ENCODE measurements at regions not wholly inside any gene's neighbourhood (a gene's known extent, or its start where the extent isn't known, plus 50 kb on each side); places are given as distances from the start of the nearest gene placed in this dataset.
"Not testable (repeated sequence)": the region's sequence is repeated elsewhere in the genome, so short reads cannot be mapped to it uniquely, and the experiment has no call there.

GRCh38 chr2:53315149-53315548 is 452.5 kb upstream of the CHAC2 start:
- no peak overlapping the region for H3K4me3 ChIP-seq (ENCODE audit: low read length)
- H3K27ac ChIP-seq (ENCODE audit: low read length) = no peak overlapping the region
- no peaks in the 10 kb centered on the region for H3K36me3 ChIP-seq (ENCODE audit: insufficient read depth, low read length)
- H3K4me2 ChIP-seq (ENCODE audit: low read depth, low read length, poor library complexity, severe bottlenecking) = no peak overlapping the region
- no peaks in the 10 kb centered on the region for H3K79me2 ChIP-seq (ENCODE audit: low read length)
- no peaks in the 10 kb centered on the region for H3K9me2 ChIP-seq (replicated peaks; ENCODE audit: insufficient read depth, low read length)
- H3K4me1 ChIP-seq (ENCODE audit: low read length) = peaks cover 11% of the 10 kb centered on the region
- DNase-seq = no peak
- H3K27me3 ChIP-seq (ENCODE audit: low read length) = no peaks in the 10 kb centered on the region
- H4K20me1 ChIP-seq (ENCODE audit: insufficient read depth, low read depth, low read length) = no peaks in the 10 kb centered on the region
- no peak overlapping the region for H2AFZ ChIP-seq (ENCODE audit: low read length)
- H3K9me3 ChIP-seq (ENCODE audit: low read length) = no peaks in the 10 kb centered on the region
- H3K9ac ChIP-seq (ENCODE audit: low read length) = no peak overlapping the region

GRCh38 chr2:53314718-53315117 is 452.9 kb upstream of the CHAC2 start:
- Histone ChIP-seq H3K4me2 (ENCODE audit: low read depth, low read length, poor library complexity, severe bottlenecking) (no peak overlapping the region), H3K4me3 (ENCODE audit: low read length) (no peak overlapping the region), H3K4me1 (ENCODE audit: low read length) (peaks cover 15% of the 10 kb centered on the region), H3K9ac (ENCODE audit: low read length) (no peak overlapping the region), H3K9me3 (ENCODE audit: low read length) (no peaks in the 10 kb centered on the region), H2AFZ (ENCODE audit: low read length) (no peak overlapping the region), H3K79me2 (ENCODE audit: low read length) (no peaks in the 10 kb centered on the region), H4K20me1 (ENCODE audit: insufficient read depth, low read depth, low read length) (no peaks in the 10 kb centered on the region), H3K9me2 (replicated peaks; ENCODE audit: insufficient read depth, low read length) (no peaks in the 10 kb centered on the region), H3K27me3 (ENCODE audit: low read length) (no peaks in the 10 kb centered on the region), H3K27ac (ENCODE audit: low read length) (no peak overlapping the region), H3K36me3 (ENCODE audit: insufficient read depth, low read length) (no peaks in the 10 kb centered on the region)
- DNase-seq = no peak

- H4K20me1 ChIP-seq (ENCODE audit: insufficient read depth, low read depth, low read length); DNase-seq; H3K27ac ChIP-seq (ENCODE audit: low read length); H3K4me2 ChIP-seq (ENCODE audit: low read depth, low read length, poor library complexity, severe bottlenecking); H3K27me3 ChIP-seq (ENCODE audit: low read length); H3K9me3 ChIP-seq (ENCODE audit: low read length); H3K36me3 ChIP-seq (ENCODE audit: insufficient read depth, low read length); H3K79me2 ChIP-seq (ENCODE audit: low read length); H3K9me2 ChIP-seq (replicated peaks; ENCODE audit: insufficient read depth, low read length); H3K9ac ChIP-seq (ENCODE audit: low read length); H2AFZ ChIP-seq (ENCODE audit: low read length); H3K4me3 ChIP-seq (ENCODE audit: low read length): not testable (repeated sequence)
- peaks cover 24% of the 10 kb centered on the region for H3K4me1 ChIP-seq (ENCODE audit: low read length)
Measured at GRCh38 chr2:53313644-53314043, 454.0 kb upstream of the CHAC2 start.

GRCh38 chr2:53312721-53313120 is 454.9 kb upstream of the CHAC2 start:
- Histone ChIP-seq H3K4me2 (ENCODE audit: low read depth, low read length, poor library complexity, severe bottlenecking) (no peak overlapping the region), H3K9ac (ENCODE audit: low read length) (no peak overlapping the region), H3K4me3 (ENCODE audit: low read length) (no peak overlapping the region), H3K27ac (ENCODE audit: low read length) (no peak overlapping the region), H4K20me1 (ENCODE audit: insufficient read depth, low read depth, low read length) (no peaks in the 10 kb centered on the region), H3K36me3 (ENCODE audit: insufficient read depth, low read length) (no peaks in the 10 kb centered on the region), H3K79me2 (ENCODE audit: low read length) (no peaks in the 10 kb centered on the region), H3K27me3 (ENCODE audit: low read length) (no peaks in the 10 kb centered on the region), H3K9me3 (ENCODE audit: low read length) (no peaks in the 10 kb centered on the region), H3K4me1 (ENCODE audit: low read length) (peaks cover 26% of the 10 kb centered on the region), H3K9me2 (replicated peaks; ENCODE audit: insufficient read depth, low read length) (no peaks in the 10 kb centered on the region), H2AFZ (ENCODE audit: low read length) (no peak overlapping the region)
- DNase-seq = no peak

GRCh38 chr2:53312181-53312580 is 455.4 kb upstream of the CHAC2 start:
- H3K27me3 ChIP-seq (ENCODE audit: low read length) = no peaks in the 10 kb centered on the region
- H3K9me2 ChIP-seq (replicated peaks; ENCODE audit: insufficient read depth, low read length) = no peaks in the 10 kb centered on the region
- H3K79me2 ChIP-seq (ENCODE audit: low read length) = no peaks in the 10 kb centered on the region
- H3K4me2 ChIP-seq (ENCODE audit: low read depth, low read length, poor library complexity, severe bottlenecking) = no peak overlapping the region
- H3K4me3 ChIP-seq (ENCODE audit: low read length) = no peak overlapping the region
- no peak for DNase-seq
- H3K27ac ChIP-seq (ENCODE audit: low read length) = no peak overlapping the region
- no peaks in the 10 kb centered on the region for H4K20me1 ChIP-seq (ENCODE audit: insufficient read depth, low read depth, low read length)
- H3K4me1 ChIP-seq (ENCODE audit: low read length) = peaks cover 26% of the 10 kb centered on the region
- H2AFZ ChIP-seq (ENCODE audit: low read length) = no peak overlapping the region
- H3K9ac ChIP-seq (ENCODE audit: low read length) = no peak overlapping the region
- H3K36me3 ChIP-seq (ENCODE audit: insufficient read depth, low read length) = no peaks in the 10 kb centered on the region
- no peaks in the 10 kb centered on the region for H3K9me3 ChIP-seq (ENCODE audit: low read length)

- DNase-seq = no peak
- no peaks in the 10 kb centered on the region for H3K27me3 ChIP-seq (ENCODE audit: low read length)
- no peak overlapping the region for H3K4me3 ChIP-seq (ENCODE audit: low read length)
- no peak overlapping the region for H3K27ac ChIP-seq (ENCODE audit: low read length)
- no peaks in the 10 kb centered on the region; the same call in 1 of the 2 replicates for H3K4me1 ChIP-seq (ENCODE audit: low read length)
- no peaks in the 10 kb centered on the region for H3K36me3 ChIP-seq (ENCODE audit: insufficient read depth, low read length)
- H3K9me2 ChIP-seq (replicated peaks; ENCODE audit: insufficient read depth, low read length) = no peaks in the 10 kb centered on the region
- H2AFZ ChIP-seq (ENCODE audit: low read length) = no peak overlapping the region
- H3K4me2 ChIP-seq (ENCODE audit: low read depth, low read length, poor library complexity, severe bottlenecking) = no peak overlapping the region
- no peak overlapping the region for H3K9ac ChIP-seq (ENCODE audit: low read length)
- H4K20me1 ChIP-seq (ENCODE audit: insufficient read depth, low read depth, low read length) = no peaks in the 10 kb centered on the region
- H3K9me3 ChIP-seq (ENCODE audit: low read length) = no peaks in the 10 kb centered on the region
- H3K79me2 ChIP-seq (ENCODE audit: low read length) = no peaks in the 10 kb centered on the region
Measured at GRCh38 chr2:53303012-53303578, 464.5 kb upstream of the CHAC2 start.

GRCh38 chr2:53302455-53302854 is 465.1 kb upstream of the CHAC2 start:
- no peaks in the 10 kb centered on the region for H4K20me1 ChIP-seq (ENCODE audit: insufficient read depth, low read depth, low read length)
- no peak overlapping the region for H3K27ac ChIP-seq (ENCODE audit: low read length)
- H3K9me2 ChIP-seq (replicated peaks; ENCODE audit: insufficient read depth, low read length) = no peaks in the 10 kb centered on the region
- H2AFZ ChIP-seq (ENCODE audit: low read length) = no peak overlapping the region
- no peak overlapping the region for H3K9ac ChIP-seq (ENCODE audit: low read length)
- no peak overlapping the region for H3K4me2 ChIP-seq (ENCODE audit: low read depth, low read length, poor library complexity, severe bottlenecking)
- no peaks in the 10 kb centered on the region for H3K27me3 ChIP-seq (ENCODE audit: low read length)
- H3K4me3 ChIP-seq (ENCODE audit: low read length) = no peak overlapping the region
- H3K4me1 ChIP-seq (ENCODE audit: low read length) = no peaks in the 10 kb centered on the region
- DNase-seq = no peak
- no peaks in the 10 kb centered on the region for H3K9me3 ChIP-seq (ENCODE audit: low read length)
- no peaks in the 10 kb centered on the region for H3K36me3 ChIP-seq (ENCODE audit: insufficient read depth, low read length)
- H3K79me2 ChIP-seq (ENCODE audit: low read length) = no peaks in the 10 kb centered on the region

- Histone ChIP-seq H3K27me3 (ENCODE audit: low read length) (no peaks in the 10 kb centered on the region), H3K4me2 (ENCODE audit: low read depth, low read length, poor library complexity, severe bottlenecking) (no peak overlapping the region), H3K4me3 (ENCODE audit: low read length) (no peak overlapping the region), H3K36me3 (ENCODE audit: insufficient read depth, low read length) (no peaks in the 10 kb centered on the region), H2AFZ (ENCODE audit: low read length) (no peak overlapping the region), H3K27ac (ENCODE audit: low read length) (no peak overlapping the region), H3K4me1 (ENCODE audit: low read length) (no peaks in the 10 kb centered on the region), H4K20me1 (ENCODE audit: insufficient read depth, low read depth, low read length) (no peaks in the 10 kb centered on the region), H3K79me2 (ENCODE audit: low read length) (no peaks in the 10 kb centered on the region), H3K9me2 (replicated peaks; ENCODE audit: insufficient read depth, low read length) (0 out of 2 replicates have a peak, but pooled peaks cover 2% of the 10 kb centered on the region), H3K9me3 (ENCODE audit: low read length) (no peaks in the 10 kb centered on the region), H3K9ac (ENCODE audit: low read length) (no peak overlapping the region)
- DNase-seq = no peak
Measured at GRCh38 chr2:53289309-53290006, 478.1 kb upstream of the CHAC2 start.

All from Karpas-422 (cell line).